H9 (cell line): ENCODE measurements at regions not wholly inside any gene's neighbourhood (a gene's known extent, or its start where the extent isn't known, plus 50 kb on each side); places are given as distances from the start of the nearest gene placed in this dataset.

ENCODE experiments used
- DNase-seq: peaks from one replicate; pipeline ENCODE4 v3.0.0-alpha.2; 2017
- H2AFZ ChIP-seq: one replicate; pipeline ENCODE4 v1.6.1; 2013; ENCODE audit warnings: mild to moderate bottlenecking, low read length, control low read depth, moderate library complexity
- H2AK5ac ChIP-seq: 2 replicates; pipeline ENCODE4 v1.6.1; 2013; ENCODE audit warnings: low read length, control low read depth, mixed read lengths; ENCODE audit not compliant: insufficient read length
- H2BK120ac ChIP-seq: one replicate; pipeline ENCODE4 v1.6.1; 2013; ENCODE audit warnings: low read depth, mild to moderate bottlenecking, low read length, control low read depth, inconsistent platforms; ENCODE audit not compliant: poor library complexity, severe bottlenecking
- H2BK12ac ChIP-seq: 2 replicates; pipeline ENCODE4 v1.6.1; 2013; ENCODE audit warnings: low read length, control low read depth, mixed read lengths, low read depth; ENCODE audit not compliant: insufficient read length
- H2BK15ac ChIP-seq: 2 replicates; pipeline ENCODE4 v1.6.1; 2013; ENCODE audit warnings: low read depth, low read length, control low read depth
- H2BK20ac ChIP-seq: one replicate; pipeline ENCODE4 v1.6.1; 2013; ENCODE audit warnings: low read depth, mild to moderate bottlenecking, low read length, control low read depth, inconsistent platforms; ENCODE audit not compliant: poor library complexity, severe bottlenecking
- H2BK5ac ChIP-seq: 2 replicates; pipeline ENCODE4 v1.6.1; 2013; ENCODE audit warnings: low read length, control low read depth, mixed read lengths; ENCODE audit not compliant: insufficient read length
- H3K14ac ChIP-seq: 2 replicates; pipeline ENCODE4 v1.6.1; 2013; ENCODE audit warnings: low read length, control low read depth; ENCODE audit not compliant: insufficient read depth
- H3K18ac ChIP-seq: 2 replicates; pipeline ENCODE4 v1.6.1; 2013; ENCODE audit warnings: low read depth, mild to moderate bottlenecking, mixed read lengths, low read length, control low read depth; ENCODE audit not compliant: insufficient read length
- H3K23ac ChIP-seq: 2 replicates; pipeline ENCODE4 v1.6.1; 2013; ENCODE audit warnings: low read length, control low read depth, mixed read lengths, low read depth; ENCODE audit not compliant: insufficient read length
- H3K23me2 ChIP-seq: 2 replicates; pipeline ENCODE4 v1.6.1; 2013; ENCODE audit warnings: low read depth, mild to moderate bottlenecking, mixed read lengths, low read length, control low read depth; ENCODE audit not compliant: insufficient read length, poor library complexity, severe bottlenecking
- H3K27ac ChIP-seq: 2 replicates; pipeline ENCODE4 v1.5.1; 2013; ENCODE audit warnings: low read length, control low read depth, mixed read lengths, low read depth; ENCODE audit not compliant: insufficient read length
- H3K27me3 ChIP-seq: 2 replicates; pipeline ENCODE4 v1.6.1; 2013; ENCODE audit warnings: low read length, control low read depth, inconsistent platforms; ENCODE audit not compliant: insufficient read depth
- H3K4ac ChIP-seq: 2 replicates; pipeline ENCODE4 v1.6.1; 2013; ENCODE audit warnings: low read depth, mild to moderate bottlenecking, control low read depth, inconsistent platforms, low read length, moderate library complexity
- H3K4me1 ChIP-seq: 2 replicates; pipeline ENCODE4 v1.6.1; 2013; ENCODE audit warnings: low read length, control low read depth, inconsistent platforms; ENCODE audit not compliant: insufficient read depth
- H3K4me2 ChIP-seq: 2 replicates; pipeline ENCODE4 v1.6.1; 2013; ENCODE audit warnings: low read length, control low read depth, mixed read lengths; ENCODE audit not compliant: insufficient read length, insufficient read depth
- H3K56ac ChIP-seq: 2 replicates; pipeline ENCODE4 v1.6.1; 2013; ENCODE audit warnings: low read depth, mild to moderate bottlenecking, mixed read lengths, low read length, control low read depth; ENCODE audit not compliant: insufficient read length
- H3K79me1 ChIP-seq: 2 replicates; pipeline ENCODE4 v1.6.1; 2013; ENCODE audit warnings: low read depth, mild to moderate bottlenecking, moderate library complexity, low read length, control low read depth, inconsistent platforms; ENCODE audit not compliant: insufficient read depth, poor library complexity, severe bottlenecking
- H3K79me2 ChIP-seq: 2 replicates; pipeline ENCODE4 v1.6.1; 2013; ENCODE audit warnings: low read length, control low read depth, inconsistent platforms; ENCODE audit not compliant: insufficient read depth
- H3K9ac ChIP-seq: 2 replicates; pipeline ENCODE4 v1.6.1; 2013; ENCODE audit warnings: low read length, control low read depth, mixed read lengths; ENCODE audit not compliant: insufficient read length; ENCODE audit errors: extremely low read depth
- H3K9me3 ChIP-seq: one replicate; pipeline ENCODE4 v1.6.1; 2013; ENCODE audit warnings: low read depth, low read length, inconsistent platforms; ENCODE audit not compliant: control insufficient read depth
- H3T11ph ChIP-seq: one replicate; pipeline ENCODE4 v1.6.1; 2013; ENCODE audit warnings: mild to moderate bottlenecking, low read length, control low read depth, inconsistent platforms
- H4K20me1 ChIP-seq: one replicate; pipeline ENCODE4 v1.6.1; 2013; ENCODE audit not compliant: control insufficient read depth, insufficient read length, insufficient read depth
- H4K5ac ChIP-seq: 2 replicates; pipeline ENCODE4 v1.6.1; 2013; ENCODE audit warnings: low read depth, mild to moderate bottlenecking, mixed read lengths, low read length, control low read depth; ENCODE audit not compliant: insufficient read length
- H4K8ac ChIP-seq: replicated peaks from 2 replicates; pipeline ENCODE4 v1.6.1; 2013; ENCODE audit warnings: low read length, control low read depth, mixed read lengths, low read depth; ENCODE audit not compliant: insufficient read length
- H4K91ac ChIP-seq: 2 replicates; pipeline ENCODE4 v1.6.1; 2013; ENCODE audit warnings: low read depth, mild to moderate bottlenecking, moderate library complexity, mixed read lengths, low read length, control low read depth; ENCODE audit not compliant: insufficient read length
- H3K27ac Mint-ChIP-seq, 3 experiments: 2 replicates in 2 of 3; 3 replicates in 1 of 3; pipeline ENCODE4 v1.8.0; 2020 to 2021; ENCODE audit warnings: mixed read lengths in 3 of 3, mild to moderate bottlenecking in 1 of 3, moderate library complexity in 1 of 3
- H3K27me3 Mint-ChIP-seq: 2 replicates; pipeline ENCODE4 v1.8.0; 2021; ENCODE audit warnings: low read depth, mild to moderate bottlenecking, moderate library complexity, mixed read lengths
- H3K36me3 Mint-ChIP-seq, 3 experiments: 2 replicates in 2 of 3; 3 replicates in 1 of 3; pipeline ENCODE4 v1.8.0; 2020 to 2021; ENCODE audit warnings: low read depth in 3 of 3, mixed read lengths in 3 of 3; ENCODE audit not compliant: insufficient read depth in 1 of 3
- H3K4me1 Mint-ChIP-seq, 2 experiments: 2 replicates each; pipeline ENCODE4 v1.8.0; 2020; ENCODE audit warnings: mixed read lengths in 2 of 2
- H3K4me3 Mint-ChIP-seq, 2 experiments: 2 replicates in 1 of 2; 3 replicates in 1 of 2; pipeline ENCODE4 v1.8.0; 2020 to 2021; ENCODE audit warnings: mild to moderate bottlenecking in 2 of 2, mixed read lengths in 2 of 2, moderate library complexity in 1 of 2
- H3K9me3 Mint-ChIP-seq, 2 experiments: 2 replicates in 1 of 2; 3 replicates in 1 of 2; pipeline ENCODE4 v1.8.0; 2020; ENCODE audit warnings: mild to moderate bottlenecking in 2 of 2, mixed read lengths in 2 of 2, moderate library complexity in 1 of 2
- CTCF ChIP-seq: fragments of 200-600 bp; sonication (generic); conservative IDR thresholded peaks from 3 replicates; pipeline ENCODE4 v1.8.0; 2021; ENCODE audit warnings: antibody characterized with exemption, mild to moderate bottlenecking
- WGBS: extraction: QIAGEN DNeasy Blood & Tissue Kit; methylation state at CpG from one replicate; pipeline ENCODE4 v1.1.7; 2013; ENCODE audit warnings: missing lambda C conversion rate, low lambda C conversion rate, mixed read lengths; ENCODE audit not compliant: insufficient read length; ENCODE audit errors: extremely low coverage; 5-methylcytosine and 5-hydroxymethylcytosine counted together

GRCh38 chr3:189467451-189467850 is 163.7 kb upstream of the TP63 start:
- Histone ChIP-seq H3K9me3 (no peaks in the 10 kb centered on the region), H3K4me1 (no peaks in the 10 kb centered on the region), H3K4me2 (no peak overlapping the region), H4K5ac (no peak overlapping the region), H2BK120ac (no peak overlapping the region), H3K23me2 (no peaks in the 10 kb centered on the region), H3K79me2 (no peaks in the 10 kb centered on the region), H3K27ac (no peak overlapping the region), H3K4ac (no peak overlapping the region), H3K14ac (no peak overlapping the region), H3T11ph (no peak overlapping the region), H4K8ac (no peak overlapping the region), H2BK5ac (no peak overlapping the region), H3K79me1 (no peaks in the 10 kb centered on the region), H2AK5ac (no peak overlapping the region), H2BK12ac (no peak overlapping the region), H3K27me3 (no peaks in the 10 kb centered on the region), H3K18ac (no peak overlapping the region), H2BK20ac (no peak overlapping the region), H4K91ac (no peak overlapping the region), H3K23ac (no peak overlapping the region), H2BK15ac (no peak overlapping the region), H3K56ac (no peak overlapping the region), H4K20me1 (no peaks in the 10 kb centered on the region), H2AFZ (no peak overlapping the region), H3K9ac (no peak overlapping the region)
- no CpG with 5 or more reads among the region's 2 CpGs for WGBS
- H3K9me3 Mint-ChIP-seq: no peaks in the 10 kb centered on the region
- no peak for TF ChIP-seq CTCF
- H3K27me3 Mint-ChIP-seq: no peaks in the 10 kb centered on the region
- H3K4me3 Mint-ChIP-seq: no peak overlapping the region
- no peaks in the 10 kb centered on the region for H3K36me3 Mint-ChIP-seq
- peaks cover 3 to 4% of the 10 kb centered on the region in 2 experiments for H3K4me1 Mint-ChIP-seq
- H3K27ac Mint-ChIP-seq: peak overlapping the region in 1 of 3 experiments; percentile 70; a peak in 1 of 7 replicates
- DNase-seq: no peak
